ENCODE measurements at regions not wholly inside any gene's neighbourhood (a gene's known extent, or its start where the extent isn't known, plus 50 kb on each side); places are given as distances from the start of the nearest gene placed in this dataset.

GRCh38 chr5:29002481-29002880 lies 1964.1 kb upstream of the CDH9 start:
- DNase-seq: no peak
- H3K4me1 ChIP-seq: no peaks in the 10 kb centered on the region
- H3K4me3 ChIP-seq: no peak overlapping the region
- peaks cover 1% of the 10 kb centered on the region for H3K9me3 ChIP-seq (replicated peaks)
- intact Hi-C loops (cut with micrococcal nuclease): no loop called here
- H3K27me3 ChIP-seq (ENCODE audit: low read depth): no peaks in the 10 kb centered on the region
- H3K36me3 ChIP-seq: no peaks in the 10 kb centered on the region
- no peak overlapping the region for H3K27ac ChIP-seq (replicated peaks)
- TF ChIP-seq CTCF (IDR thresholded peaks at IDR 0.05; ENCODE audit: borderline replicate concordance): no peak

- H3K36me3 ChIP-seq: no peaks in the 10 kb centered on the region
- H3K9me3 ChIP-seq (replicated peaks): peaks cover 5% of the 10 kb centered on the region
- H3K27ac ChIP-seq (replicated peaks): no peak overlapping the region
- intact Hi-C loops (cut with micrococcal nuclease): no loop called here
- DNase-seq: no peak
- H3K4me3 ChIP-seq: no peak overlapping the region
- H3K27me3 ChIP-seq (ENCODE audit: low read depth): no peaks in the 10 kb centered on the region
- TF ChIP-seq CTCF (IDR thresholded peaks at IDR 0.05; ENCODE audit: borderline replicate concordance): no peak
- H3K4me1 ChIP-seq: no peaks in the 10 kb centered on the region
These were observed 1963.3 kb upstream of the CDH9 start for GRCh38 chr5:29001666-29002065.

DNA sequence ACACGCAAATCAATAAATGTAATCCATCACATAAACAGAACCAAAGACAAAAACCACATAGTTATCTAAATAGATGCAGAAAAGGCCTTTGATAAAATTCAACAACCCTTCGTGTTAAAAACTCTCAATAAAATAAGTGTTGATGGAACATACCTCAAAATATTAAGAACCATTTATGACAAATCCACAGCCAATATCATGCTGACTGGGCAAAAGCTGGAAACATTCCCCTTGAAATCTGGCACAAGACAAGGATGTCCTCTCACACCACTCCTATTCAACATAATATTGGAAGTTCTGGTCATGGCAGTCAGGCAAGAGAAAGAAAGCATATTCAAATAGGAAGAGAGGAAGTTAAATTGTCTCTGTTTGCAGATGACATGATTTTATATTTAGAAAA lies 1946.3 kb upstream of the CDH9 start:
- no peaks in the 10 kb centered on the region for H3K27me3 ChIP-seq (ENCODE audit: low read depth)
- no peaks in the 10 kb centered on the region for H3K4me1 ChIP-seq
- intact Hi-C loops (cut with micrococcal nuclease): no loop called here
- H3K27ac ChIP-seq (replicated peaks): no peak overlapping the region
- no peaks in the 10 kb centered on the region for H3K36me3 ChIP-seq
- no peak for TF ChIP-seq CTCF (IDR thresholded peaks at IDR 0.05; ENCODE audit: borderline replicate concordance)
- no peak for DNase-seq
- H3K4me3 ChIP-seq: no peak overlapping the region
- peaks cover 71% of the 10 kb centered on the region for H3K9me3 ChIP-seq (replicated peaks)

DNA sequence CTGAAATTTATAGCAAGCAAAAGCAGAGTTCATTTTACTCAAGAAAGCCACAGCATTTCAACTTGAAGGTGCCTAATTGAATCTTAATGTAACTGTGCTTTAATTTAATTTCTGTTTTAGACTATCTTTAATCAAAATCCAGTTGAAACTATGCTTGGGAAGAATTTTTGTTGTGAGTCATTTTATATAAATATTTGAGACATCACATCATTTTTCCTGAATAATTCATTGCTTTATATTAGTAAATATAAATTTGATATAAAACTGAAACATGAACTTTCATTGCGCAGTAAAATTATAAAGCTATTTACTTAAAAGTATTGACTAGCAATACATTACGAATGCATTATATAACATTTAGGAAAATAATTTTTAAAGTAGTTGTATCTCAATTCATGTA lies 1937.1 kb upstream of the CDH9 start:
- no peak overlapping the region for H3K4me3 ChIP-seq
- intact Hi-C loops (cut with micrococcal nuclease): no loop called here
- no peak for DNase-seq

DNA sequence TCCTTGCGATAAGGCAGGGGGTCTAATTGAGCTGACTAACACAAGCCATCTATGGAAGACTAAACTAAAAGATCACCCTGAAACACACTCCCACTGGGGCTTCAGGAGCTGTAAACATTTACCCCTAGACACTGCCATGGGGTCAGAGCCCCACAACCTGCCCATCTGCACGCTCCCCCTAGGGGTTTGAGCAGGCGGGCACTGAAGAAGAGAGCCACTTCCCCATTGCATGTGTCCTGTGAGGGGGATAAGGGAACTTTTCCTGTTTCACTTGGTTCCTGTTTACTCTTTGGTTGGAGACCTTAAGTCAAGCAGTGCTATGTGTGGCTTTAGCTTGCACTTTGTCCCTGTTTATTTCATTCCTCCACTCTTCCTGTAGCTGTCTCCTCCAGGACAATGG lies 1929.5 kb upstream of the CDH9 start:
- H3K9me3 ChIP-seq (replicated peaks): peaks cover 26% of the 10 kb centered on the region
- no peak for DNase-seq
- no peaks in the 10 kb centered on the region for H3K27me3 ChIP-seq (ENCODE audit: low read depth)
- no peak overlapping the region for H3K27ac ChIP-seq (replicated peaks)
- no peak overlapping the region for H3K4me3 ChIP-seq
- intact Hi-C loops (cut with micrococcal nuclease): no loop called here
- H3K36me3 ChIP-seq: no peaks in the 10 kb centered on the region
- no peaks in the 10 kb centered on the region for H3K4me1 ChIP-seq
- no peak for TF ChIP-seq CTCF (IDR thresholded peaks at IDR 0.05; ENCODE audit: borderline replicate concordance)

More for the DNA sequence above, 1937.1 kb upstream of the CDH9 start:
- no peaks in the 10 kb centered on the region for H3K4me1 ChIP-seq
- no peak overlapping the region for H3K27ac ChIP-seq (replicated peaks)
- peaks cover 42% of the 10 kb centered on the region for H3K9me3 ChIP-seq (replicated peaks)
- H3K27me3 ChIP-seq (ENCODE audit: low read depth): no peaks in the 10 kb centered on the region
- no peaks in the 10 kb centered on the region for H3K36me3 ChIP-seq
- no peak for TF ChIP-seq CTCF (IDR thresholded peaks at IDR 0.05; ENCODE audit: borderline replicate concordance)

GRCh38 chr5:28961816-28962215 lies 1923.4 kb upstream of the CDH9 start:
- H3K27me3 ChIP-seq (ENCODE audit: low read depth): no peaks in the 10 kb centered on the region
- peaks cover 3% of the 10 kb centered on the region for H3K9me3 ChIP-seq (replicated peaks)
- TF ChIP-seq CTCF (IDR thresholded peaks at IDR 0.05; ENCODE audit: borderline replicate concordance): no peak
- no peak for DNase-seq
- H3K4me1 ChIP-seq: no peaks in the 10 kb centered on the region
- H3K4me3 ChIP-seq: no peak overlapping the region
- intact Hi-C loops (cut with micrococcal nuclease): no loop called here
- H3K36me3 ChIP-seq: no peaks in the 10 kb centered on the region
- H3K27ac ChIP-seq (replicated peaks): no peak overlapping the region

All from left ventricle myocardium inferior (tissue), 1 donor.